ENCODE measurements at regions not wholly inside any gene's neighbourhood (a gene's known extent, or its start where the extent isn't known, plus 50 kb on each side); places are given as distances from the start of the nearest gene placed in this dataset.
"Not testable (repeated sequence)": the region's sequence is repeated elsewhere in the genome, so short reads cannot be mapped to it uniquely, and the experiment has no call there.

- BruUV-seq (replicated peaks): no TSS peak
- POLR2A ChIA-PET: no interaction called here
- Histone ChIP-seq H2AFZ (ENCODE audit: low read length) (no peak overlapping the region), H4K20me1 (ENCODE audit: insufficient read depth, low read length) (no peaks in the 10 kb centered on the region), H3K4me3 (ENCODE audit: low read depth, low read length, poor library complexity, severe bottlenecking) (no peak overlapping the region), H3K9me3 (ENCODE audit: low read length) (no peaks in the 10 kb centered on the region), H3K79me2 (ENCODE audit: insufficient read depth, low read depth, low read length) (no peaks in the 10 kb centered on the region), H3K9me2 (ENCODE audit: insufficient read depth, low read length) (no peaks in the 10 kb centered on the region), H3K4me2 (ENCODE audit: low read length) (no peak overlapping the region), H3K4me1 (ENCODE audit: insufficient read depth, low read length, poor library complexity, severe bottlenecking) (no peaks in the 10 kb centered on the region), H3K36me3 (ENCODE audit: insufficient read depth, low read length) (no peaks in the 10 kb centered on the region), H3K27ac (ENCODE audit: low read depth, low read length, poor library complexity, severe bottlenecking) (no peak overlapping the region)
- CTCF ChIA-PET (ENCODE audit: unreplicated experiment): no interaction called here
- no peak for DNase-seq (ENCODE audit: low spot score)
- intact Hi-C loops (cut with micrococcal nuclease; ENCODE audit: unreplicated experiment): no loop called here
- TF ChIP-seq CTCF (conservative IDR thresholded peaks at IDR 0.05; ENCODE audit: low read length) (no peak), EZH2phosphoT487 (IDR thresholded peaks at IDR 0.05; ENCODE audit: borderline replicate concordance, low read depth, low read length) (no peak)
Measured at GRCh38 chr1:208349694-208350330, 105.6 kb upstream of the PLXNA2 start.

DNA sequence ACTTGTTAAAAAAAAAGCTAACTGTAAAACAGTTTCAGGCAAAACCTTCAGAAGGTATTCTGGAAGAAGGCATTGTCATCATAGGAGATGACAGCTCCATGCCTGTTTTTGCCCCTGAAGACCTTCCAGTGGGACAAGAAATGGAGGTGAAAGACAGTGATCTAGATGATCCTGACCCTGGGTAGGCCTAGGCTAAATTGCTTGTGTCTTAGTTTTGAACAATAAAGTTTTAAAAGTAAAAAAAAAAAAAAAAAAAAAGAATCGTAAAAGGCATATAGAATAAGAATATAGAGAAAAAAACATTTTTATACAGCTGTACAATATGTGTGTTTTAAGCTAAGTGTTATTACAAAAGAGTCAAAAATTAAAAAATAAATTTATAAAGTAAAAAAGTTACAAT, 106.6 kb upstream of the PLXNA2 start:
- POLR2A ChIA-PET: interaction anchor here (0.6 to 1.3 kb wide), 5 partner anchors 9 to 1893 kb away, joined by 3 to 5 read pairs (median 4); no protein-coding TSS in a partner anchor
- Histone ChIP-seq H4K20me1 (ENCODE audit: insufficient read depth, low read length) (no peaks in the 10 kb centered on the region), H3K36me3 (ENCODE audit: insufficient read depth, low read length) (no peaks in the 10 kb centered on the region), H2AFZ (ENCODE audit: low read length) (no peak overlapping the region), H3K27ac (ENCODE audit: low read depth, low read length, poor library complexity, severe bottlenecking) (no peak overlapping the region), H3K4me2 (ENCODE audit: low read length) (no peak overlapping the region), H3K9me2 (ENCODE audit: insufficient read depth, low read length) (no peaks in the 10 kb centered on the region), H3K4me3 (ENCODE audit: low read depth, low read length, poor library complexity, severe bottlenecking) (no peak overlapping the region), H3K79me2 (ENCODE audit: insufficient read depth, low read depth, low read length) (no peaks in the 10 kb centered on the region), H3K4me1 (ENCODE audit: insufficient read depth, low read length, poor library complexity, severe bottlenecking) (no peaks in the 10 kb centered on the region), H3K9me3 (ENCODE audit: low read length) (no peaks in the 10 kb centered on the region)
- no peak for DNase-seq (ENCODE audit: low spot score)
- intact Hi-C loops (cut with micrococcal nuclease; ENCODE audit: unreplicated experiment): no loop called here
- no peak for TF ChIP-seq EZH2phosphoT487 (IDR thresholded peaks at IDR 0.05; ENCODE audit: borderline replicate concordance, low read depth, low read length)
- TF ChIP-seq CTCF (conservative IDR thresholded peaks at IDR 0.05; ENCODE audit: low read length): no peak
- CTCF ChIA-PET (ENCODE audit: unreplicated experiment): no interaction called here
- BruUV-seq (replicated peaks): no TSS peak

- no TSS peak for BruUV-seq (replicated peaks)
- Histone ChIP-seq H3K4me2 (ENCODE audit: low read length) (no peak overlapping the region), H3K27ac (ENCODE audit: low read depth, low read length, poor library complexity, severe bottlenecking) (no peak overlapping the region), H3K79me2 (ENCODE audit: insufficient read depth, low read depth, low read length) (no peaks in the 10 kb centered on the region), H3K9me2 (ENCODE audit: insufficient read depth, low read length) (no peaks in the 10 kb centered on the region), H4K20me1 (ENCODE audit: insufficient read depth, low read length) (no peaks in the 10 kb centered on the region), H3K4me3 (ENCODE audit: low read depth, low read length, poor library complexity, severe bottlenecking) (no peak overlapping the region), H3K9me3 (ENCODE audit: low read length) (no peaks in the 10 kb centered on the region), H2AFZ (ENCODE audit: low read length) (no peak overlapping the region), H3K36me3 (ENCODE audit: insufficient read depth, low read length) (no peaks in the 10 kb centered on the region), H3K4me1 (ENCODE audit: insufficient read depth, low read length, poor library complexity, severe bottlenecking) (no peaks in the 10 kb centered on the region)
- TF ChIP-seq EZH2phosphoT487 (IDR thresholded peaks at IDR 0.05; ENCODE audit: borderline replicate concordance, low read depth, low read length) (no peak), CTCF (conservative IDR thresholded peaks at IDR 0.05; ENCODE audit: low read length) (no peak)
- CTCF ChIA-PET (ENCODE audit: unreplicated experiment): no interaction called here
- intact Hi-C loops (cut with micrococcal nuclease; ENCODE audit: unreplicated experiment): no loop called here
- no peak for DNase-seq (ENCODE audit: low spot score)
- POLR2A ChIA-PET: interaction anchor here (0.6 kb wide), 1 partner anchor 482 kb away, joined by 3 read pairs; no protein-coding TSS in a partner anchor
Measured at GRCh38 chr1:208351838-208352237, 107.7 kb upstream of the PLXNA2 start.

GRCh38 chr1:208353797-208354196, 109.6 kb upstream of the PLXNA2 start:
- BruUV-seq (replicated peaks); H2AFZ ChIP-seq (ENCODE audit: low read length); DNase-seq (ENCODE audit: low spot score); H3K4me3 ChIP-seq (ENCODE audit: low read depth, low read length, poor library complexity, severe bottlenecking); H3K4me1 ChIP-seq (ENCODE audit: insufficient read depth, low read length, poor library complexity, severe bottlenecking); POLR2A ChIA-PET; H3K9me3 ChIP-seq (ENCODE audit: low read length); H3K36me3 ChIP-seq (ENCODE audit: insufficient read depth, low read length); H3K27ac ChIP-seq (ENCODE audit: low read depth, low read length, poor library complexity, severe bottlenecking); CTCF ChIA-PET (ENCODE audit: unreplicated experiment); intact Hi-C loops (cut with micrococcal nuclease; ENCODE audit: unreplicated experiment); H3K9me2 ChIP-seq (ENCODE audit: insufficient read depth, low read length); H4K20me1 ChIP-seq (ENCODE audit: insufficient read depth, low read length); H3K79me2 ChIP-seq (ENCODE audit: insufficient read depth, low read depth, low read length); H3K4me2 ChIP-seq (ENCODE audit: low read length): not testable (repeated sequence)
